ENCODE measurements at regions not wholly inside any gene's neighbourhood (a gene's known extent, or its start where the extent isn't known, plus 50 kb on each side); places are given as distances from the start of the nearest gene placed in this dataset.
A peak's percentile ranks its signal among the peaks of the same experiment; 100 is the strongest.

DNA sequence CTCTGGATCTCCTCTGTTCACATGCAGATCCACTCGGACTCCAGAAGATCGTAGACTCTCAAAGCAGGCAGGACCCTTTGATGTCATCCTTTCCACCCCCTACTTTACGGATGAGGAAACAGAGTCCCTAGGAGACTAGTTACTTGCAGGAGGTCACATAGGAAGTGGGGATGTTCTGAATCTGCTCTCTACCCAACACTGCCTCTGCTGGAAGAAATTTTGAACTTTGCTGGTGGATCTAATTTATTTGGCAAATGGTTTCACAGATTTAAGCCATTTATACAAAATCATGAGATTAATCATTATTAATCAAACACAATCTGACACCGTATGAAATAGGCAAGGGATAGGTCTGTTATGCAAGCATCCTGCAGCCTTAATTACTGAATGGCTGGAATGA lies 55.0 kb upstream of the USP47 start:
- no peak overlapping the region for H2AFZ ChIP-seq (ENCODE audit: low read length)
- no peak overlapping the region for H3K4me3 ChIP-seq (replicated peaks in 1 of 4; ENCODE audit: control extremely low read depth in 1 of 4, insufficient read depth in 1 of 4, low read depth in 3 of 4, low read length in 4 of 4)
- H3K79me2 ChIP-seq (ENCODE audit: control insufficient read depth, insufficient read depth, low read length) = no peaks in the 10 kb centered on the region
- no peak overlapping the region for H3K9ac ChIP-seq (ENCODE audit: insufficient read depth, low read length)
- peak; percentile 20 to 51 for DNase-seq (ENCODE audit: low read depth in 2 of 2)
- no peaks in the 10 kb centered on the region for H3K9me3 ChIP-seq (ENCODE audit: control insufficient read depth, insufficient read depth, low read depth, low read length)
- H3K36me3 ChIP-seq (ENCODE audit: control insufficient read depth, insufficient read depth, low read length) = no peaks in the 10 kb centered on the region
- no peaks in the 10 kb centered on the region for H4K20me1 ChIP-seq (ENCODE audit: control insufficient read depth, extremely low read depth, insufficient read depth, low read length)
- H3K4me1 ChIP-seq (ENCODE audit: control insufficient read depth, extremely low read depth, insufficient read depth, low read length) = no peaks in the 10 kb centered on the region
- no peak overlapping the region for H3K27ac ChIP-seq (ENCODE audit: insufficient read depth, low read length)
- no peaks in the 10 kb centered on the region for H3K27me3 ChIP-seq (ENCODE audit: control insufficient read depth, insufficient read depth, low read length)
- no peak overlapping the region for H3K4me2 ChIP-seq (ENCODE audit: extremely low read depth, insufficient read depth, low read length)
- no peak for TF ChIP-seq EZH2 (IDR thresholded peaks at IDR 0.05; ENCODE audit: low read length, missing control alignments)
- TF ChIP-seq, protein P1, sequence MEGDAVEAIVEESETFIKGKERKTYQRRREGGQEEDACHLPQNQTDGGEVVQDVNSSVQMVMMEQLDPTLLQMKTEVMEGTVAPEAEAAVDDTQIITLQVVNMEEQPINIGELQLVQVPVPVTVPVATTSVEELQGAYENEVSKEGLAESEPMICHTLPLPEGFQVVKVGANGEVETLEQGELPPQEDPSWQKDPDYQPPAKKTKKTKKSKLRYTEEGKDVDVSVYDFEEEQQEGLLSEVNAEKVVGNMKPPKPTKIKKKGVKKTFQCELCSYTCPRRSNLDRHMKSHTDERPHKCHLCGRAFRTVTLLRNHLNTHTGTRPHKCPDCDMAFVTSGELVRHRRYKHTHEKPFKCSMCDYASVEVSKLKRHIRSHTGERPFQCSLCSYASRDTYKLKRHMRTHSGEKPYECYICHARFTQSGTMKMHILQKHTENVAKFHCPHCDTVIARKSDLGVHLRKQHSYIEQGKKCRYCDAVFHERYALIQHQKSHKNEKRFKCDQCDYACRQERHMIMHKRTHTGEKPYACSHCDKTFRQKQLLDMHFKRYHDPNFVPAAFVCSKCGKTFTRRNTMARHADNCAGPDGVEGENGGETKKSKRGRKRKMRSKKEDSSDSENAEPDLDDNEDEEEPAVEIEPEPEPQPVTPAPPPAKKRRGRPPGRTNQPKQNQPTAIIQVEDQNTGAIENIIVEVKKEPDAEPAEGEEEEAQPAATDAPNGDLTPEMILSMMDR (conservative IDR thresholded peaks at IDR 0.05 in 1 of 2, IDR thresholded peaks at IDR 0.05 in 1 of 2; ENCODE audit: low read depth in 1 of 2, low read length in 2 of 2) = peak; percentile 46 to 67

DNA sequence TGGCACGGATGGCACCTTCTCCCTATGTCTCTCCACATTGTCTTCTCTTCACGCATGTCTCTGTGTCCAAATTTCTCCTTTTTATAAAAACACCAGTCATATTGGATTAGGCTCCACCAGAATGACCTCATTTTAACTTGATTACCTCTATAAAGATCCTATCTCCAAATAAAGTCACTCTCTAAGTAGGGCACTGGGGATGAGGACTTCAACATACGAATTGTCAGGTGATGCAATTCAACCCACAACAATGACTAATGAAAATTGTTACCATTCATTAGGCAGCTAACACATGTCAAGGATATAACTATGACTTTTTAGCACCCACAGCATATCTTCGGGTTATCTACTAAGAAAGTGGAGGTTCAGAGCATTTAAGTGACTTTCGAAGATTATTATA lies 55.5 kb upstream of the USP47 start:
- peaks cover 1% of the 10 kb centered on the region for H3K27me3 ChIP-seq (ENCODE audit: control insufficient read depth, insufficient read depth, low read length)
- no peaks in the 10 kb centered on the region for H3K4me1 ChIP-seq (ENCODE audit: control insufficient read depth, extremely low read depth, insufficient read depth, low read length)
- no peak overlapping the region for H3K27ac ChIP-seq (ENCODE audit: insufficient read depth, low read length)
- H3K9me3 ChIP-seq (ENCODE audit: control insufficient read depth, insufficient read depth, low read depth, low read length) = no peaks in the 10 kb centered on the region
- no peak overlapping the region for H3K4me3 ChIP-seq (replicated peaks in 1 of 4; ENCODE audit: control extremely low read depth in 1 of 4, insufficient read depth in 1 of 4, low read depth in 3 of 4, low read length in 4 of 4)
- H2AFZ ChIP-seq (ENCODE audit: low read length) = no peak overlapping the region
- TF ChIP-seq, protein P1 (conservative IDR thresholded peaks at IDR 0.05 in 1 of 2, IDR thresholded peaks at IDR 0.05 in 1 of 2; ENCODE audit: low read depth in 1 of 2, low read length in 2 of 2) = no peak
- no peak for TF ChIP-seq EZH2 (IDR thresholded peaks at IDR 0.05; ENCODE audit: low read length, missing control alignments)
- no peaks in the 10 kb centered on the region for H4K20me1 ChIP-seq (ENCODE audit: control insufficient read depth, extremely low read depth, insufficient read depth, low read length)
- no peak overlapping the region for H3K9ac ChIP-seq (ENCODE audit: insufficient read depth, low read length)
- no peak for DNase-seq (ENCODE audit: low read depth in 2 of 2)
- no peaks in the 10 kb centered on the region for H3K36me3 ChIP-seq (ENCODE audit: control insufficient read depth, insufficient read depth, low read length)
- H3K79me2 ChIP-seq (ENCODE audit: control insufficient read depth, insufficient read depth, low read length) = no peaks in the 10 kb centered on the region
- H3K4me2 ChIP-seq (ENCODE audit: extremely low read depth, insufficient read depth, low read length) = no peak overlapping the region

DNA sequence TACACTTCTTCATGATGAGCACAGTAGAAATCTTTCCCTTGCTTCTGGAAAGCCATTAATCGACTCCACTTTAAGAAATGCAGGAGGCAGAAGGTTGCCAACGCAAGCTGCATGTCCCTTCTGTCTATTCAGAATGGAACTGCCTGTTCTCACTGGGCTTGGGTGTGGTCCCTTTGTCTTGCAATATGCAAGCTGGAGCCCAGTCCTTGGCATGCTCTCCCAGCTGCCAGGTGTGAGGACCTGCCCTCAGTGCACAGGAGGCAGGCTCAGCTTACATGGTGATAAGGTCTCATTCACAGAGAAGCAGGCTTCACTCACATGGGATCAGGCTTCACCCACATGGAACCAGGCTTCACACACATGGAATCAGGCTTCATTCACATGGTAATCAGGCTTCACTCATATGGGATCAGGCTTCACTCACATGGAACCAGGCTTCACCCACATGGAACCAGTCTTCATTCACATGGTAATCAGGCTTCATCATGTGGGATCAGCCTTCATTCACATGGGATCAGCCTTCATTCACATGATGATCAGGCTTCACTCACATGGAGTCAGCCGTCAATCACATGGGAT lies 59.2 kb upstream of the USP47 start:
- DNase-seq (ENCODE audit: low read depth in 2 of 2) = no peak
- Histone ChIP-seq H3K4me3 (replicated peaks in 1 of 4; ENCODE audit: control extremely low read depth in 1 of 4, insufficient read depth in 1 of 4, low read depth in 3 of 4, low read length in 4 of 4) (no peak overlapping the region), H3K9ac (ENCODE audit: insufficient read depth, low read length) (no peak overlapping the region), H3K9me3 (ENCODE audit: control insufficient read depth, insufficient read depth, low read depth, low read length) (no peaks in the 10 kb centered on the region), H3K4me1 (ENCODE audit: control insufficient read depth, extremely low read depth, insufficient read depth, low read length) (no peaks in the 10 kb centered on the region), H2AFZ (ENCODE audit: low read length) (no peak overlapping the region), H3K27me3 (ENCODE audit: control insufficient read depth, insufficient read depth, low read length) (peaks cover 16% of the 10 kb centered on the region), H3K4me2 (ENCODE audit: extremely low read depth, insufficient read depth, low read length) (no peak overlapping the region), H3K79me2 (ENCODE audit: control insufficient read depth, insufficient read depth, low read length) (no peaks in the 10 kb centered on the region), H4K20me1 (ENCODE audit: control insufficient read depth, extremely low read depth, insufficient read depth, low read length) (no peaks in the 10 kb centered on the region), H3K36me3 (ENCODE audit: control insufficient read depth, insufficient read depth, low read length) (no peaks in the 10 kb centered on the region), H3K27ac (ENCODE audit: insufficient read depth, low read length) (no peak overlapping the region)
- TF ChIP-seq EZH2 (IDR thresholded peaks at IDR 0.05; ENCODE audit: low read length, missing control alignments) = no peak
- TF ChIP-seq, protein P1 (conservative IDR thresholded peaks at IDR 0.05 in 1 of 2, IDR thresholded peaks at IDR 0.05 in 1 of 2; ENCODE audit: low read depth in 1 of 2, low read length in 2 of 2) = no peak

Data from fibroblast of lung (primary cell).